HEK293 (cell line): ENCODE measurements at regions not wholly inside any gene's neighbourhood (a gene's known extent, or its start where the extent isn't known, plus 50 kb on each side); places are given as distances from the start of the nearest gene placed in this dataset.

Source experiments
- EGR2 ChIP-seq: fragments of 450-650 bp; formaldehyde crosslinking; IDR thresholded peaks from 2 replicates; pipeline ENCODE4 v1.5.1; 2016; ENCODE audit warnings: low read depth, missing biosample characterization, missing genetic modification characterization
- HIC1 ChIP-seq: fragments of 450-650 bp; formaldehyde crosslinking; IDR thresholded peaks from 2 replicates; pipeline ENCODE4 v1.5.1; 2016; ENCODE audit warnings: missing biosample characterization, missing genetic modification characterization
- HOXC10 ChIP-seq: sonication (generic); formaldehyde crosslinking; IDR thresholded peaks from 2 replicates; pipeline ENCODE4 v1.8.1; 2023; ENCODE audit warnings: mild to moderate bottlenecking, missing genetic modification reagents
- IKZF3 ChIP-seq: fragments of 450-650 bp; IDR thresholded peaks from 2 replicates; pipeline ENCODE4 v1.5.0; 2018; ENCODE audit warnings: missing biosample characterization, mild to moderate bottlenecking, missing genetic modification characterization, moderate library complexity
- MEIS1 ChIP-seq: sonication (generic); formaldehyde crosslinking; IDR thresholded peaks from 2 replicates; pipeline ENCODE4 v1.8.1; 2022; ENCODE audit warnings: missing genetic modification reagents, mild to moderate bottlenecking, borderline replicate concordance
- MZF1 ChIP-seq: fragments of 450-650 bp; formaldehyde crosslinking; IDR thresholded peaks from 2 replicates; pipeline ENCODE4 v1.5.1; 2017; ENCODE audit warnings: missing biosample characterization, missing genetic modification characterization, borderline replicate concordance
- ZBTB10 ChIP-seq: fragments of 450-650 bp; formaldehyde crosslinking; IDR thresholded peaks from 2 replicates; pipeline ENCODE4 v1.5.1; 2016; ENCODE audit warnings: missing biosample characterization, missing genetic modification characterization
- ZBTB48 ChIP-seq: fragments of 450-650 bp; formaldehyde crosslinking; IDR thresholded peaks from 2 replicates; pipeline ENCODE4 v1.5.1; 2016; ENCODE audit warnings: missing biosample characterization, missing genetic modification characterization
- ZBTB49 ChIP-seq: fragments of 450-650 bp; formaldehyde crosslinking; IDR thresholded peaks from 2 replicates; pipeline ENCODE4 v1.5.1; 2016; ENCODE audit warnings: missing biosample characterization, missing genetic modification characterization, low read depth
- ZFP3 ChIP-seq: fragments of 450-650 bp; formaldehyde crosslinking; IDR thresholded peaks from 2 replicates; pipeline ENCODE4 v1.5.1; 2016; ENCODE audit warnings: low read depth, missing biosample characterization, missing genetic modification characterization
- ZFP69B ChIP-seq: fragments of 450-650 bp; formaldehyde crosslinking; IDR thresholded peaks from 2 replicates; pipeline ENCODE4 v1.5.1; 2016; ENCODE audit warnings: missing biosample characterization, missing genetic modification characterization
- ZNF140 ChIP-seq: fragments of 450-650 bp; formaldehyde crosslinking; IDR thresholded peaks from 2 replicates; pipeline ENCODE4 v1.5.1; 2016; ENCODE audit warnings: missing biosample characterization, missing genetic modification characterization
- ZNF157 ChIP-seq: fragments of 450-650 bp; formaldehyde crosslinking; IDR thresholded peaks from 2 replicates; pipeline ENCODE4 v1.5.1; 2016; ENCODE audit warnings: missing biosample characterization, missing genetic modification characterization
- ZNF280D ChIP-seq: fragments of 450-650 bp; formaldehyde crosslinking; IDR thresholded peaks from 2 replicates; pipeline ENCODE4 v1.5.1; 2016; ENCODE audit warnings: missing biosample characterization, missing genetic modification characterization
- ZNF366 ChIP-seq: fragments of 450-650 bp; formaldehyde crosslinking; conservative IDR thresholded peaks from 2 replicates; pipeline ENCODE4 v1.5.1; 2016; ENCODE audit warnings: missing biosample characterization, missing genetic modification characterization
- ZNF394 ChIP-seq: fragments of 450-650 bp; formaldehyde crosslinking; IDR thresholded peaks from 2 replicates; pipeline ENCODE4 v1.5.1; 2016; ENCODE audit warnings: missing biosample characterization, missing genetic modification characterization, mild to moderate bottlenecking, moderate library complexity, borderline replicate concordance
- ZNF501 ChIP-seq: fragments of 450-650 bp; formaldehyde crosslinking; IDR thresholded peaks from 2 replicates; pipeline ENCODE4 v1.5.1; 2016; ENCODE audit warnings: missing biosample characterization, missing genetic modification characterization
- ZNF544 ChIP-seq: fragments of 450-650 bp; formaldehyde crosslinking; IDR thresholded peaks from 2 replicates; pipeline ENCODE4 v1.5.0; 2017; ENCODE audit warnings: missing biosample characterization, missing genetic modification characterization
- ZNF664 ChIP-seq: fragments of 450-650 bp; formaldehyde crosslinking; IDR thresholded peaks from 2 replicates; pipeline ENCODE4 v1.5.1; 2016; ENCODE audit warnings: missing biosample characterization, missing genetic modification characterization
- ZNF692 ChIP-seq: fragments of 450-650 bp; formaldehyde crosslinking; IDR thresholded peaks from 2 replicates; pipeline ENCODE4 v1.5.1; 2016; ENCODE audit warnings: missing biosample characterization, missing genetic modification characterization
- ZNF768 ChIP-seq: fragments of 450-650 bp; formaldehyde crosslinking; IDR thresholded peaks from 2 replicates; pipeline ENCODE4 v1.5.1; 2018; ENCODE audit warnings: missing biosample characterization, mild to moderate bottlenecking, missing genetic modification characterization
- ZNF776 ChIP-seq: fragments of 450-650 bp; formaldehyde crosslinking; IDR thresholded peaks from 2 replicates; pipeline ENCODE4 v1.5.0; 2017; ENCODE audit warnings: missing biosample characterization, missing genetic modification characterization, borderline replicate concordance
- ZNF777 ChIP-seq: fragments of 450-650 bp; formaldehyde crosslinking; IDR thresholded peaks from 2 replicates; pipeline ENCODE4 v1.5.1; 2017; ENCODE audit warnings: missing biosample characterization, missing genetic modification characterization, borderline replicate concordance
- ZSCAN5A ChIP-seq: fragments of 450-650 bp; formaldehyde crosslinking; IDR thresholded peaks from 2 replicates; pipeline ENCODE4 v1.5.1; 2016; ENCODE audit warnings: missing biosample characterization, missing genetic modification characterization
- ZXDB ChIP-seq: fragments of 450-650 bp; formaldehyde crosslinking; IDR thresholded peaks from 2 replicates; pipeline ENCODE4 v1.5.1; 2016; ENCODE audit warnings: missing biosample characterization, missing genetic modification characterization

GRCh38 chr7:155961241-155962190 is 149.3 kb upstream of the SHH start (continued):
- TF ChIP-seq ZNF280D, result no peak
- no peak for TF ChIP-seq ZBTB49
- TF ChIP-seq EGR2 (tag by site-specific recombination), result peak; percentile 88
- TF ChIP-seq ZNF140, result no peak
- no peak for TF ChIP-seq ZNF544
- TF ChIP-seq ZNF394 (tag by site-specific recombination), result peak; percentile 74
- no peak for TF ChIP-seq ZSCAN5A (tag by site-specific recombination)
- TF ChIP-seq ZNF776 (tag by site-specific recombination), result no peak
- TF ChIP-seq ZFP3, result no peak
- no peak for TF ChIP-seq ZNF692 (tag by site-specific recombination)
- no peak for TF ChIP-seq ZBTB10
- TF ChIP-seq ZNF366 (tag by site-specific recombination), result peak; percentile 66
- no peak for TF ChIP-seq HIC1 (tag by site-specific recombination)
- no peak for TF ChIP-seq ZNF768 (tag by site-specific recombination)
- TF ChIP-seq ZNF777 (tag by site-specific recombination), result no peak
- TF ChIP-seq MZF1 (tag by site-specific recombination), result no peak
- TF ChIP-seq ZFP69B (tag by site-specific recombination), result no peak
- no peak for TF ChIP-seq IKZF3 (tag by site-specific recombination)
- TF ChIP-seq HOXC10 (CRISPR knock-in tag), result no peak
- TF ChIP-seq ZNF501 (tag by site-specific recombination), result no peak
- no peak for TF ChIP-seq MEIS1
- TF ChIP-seq ZNF664 (tag by site-specific recombination), result no peak
- no peak for TF ChIP-seq ZNF157 (tag by site-specific recombination)
- no peak for TF ChIP-seq ZBTB48
- no peak for TF ChIP-seq ZXDB
